GM18858 (cell line): ENCODE measurements at regions not wholly inside any gene's neighbourhood (a gene's known extent, or its start where the extent isn't known, plus 50 kb on each side); places are given as distances from the start of the nearest gene placed in this dataset.

ENCODE experiments used
- ATAC-seq: cut with Tn5 transposase; IDR thresholded peaks from one replicate; pipeline ENCODE4 v1.9.1; 2021; ENCODE audit not compliant: unreplicated experiment

DNA sequence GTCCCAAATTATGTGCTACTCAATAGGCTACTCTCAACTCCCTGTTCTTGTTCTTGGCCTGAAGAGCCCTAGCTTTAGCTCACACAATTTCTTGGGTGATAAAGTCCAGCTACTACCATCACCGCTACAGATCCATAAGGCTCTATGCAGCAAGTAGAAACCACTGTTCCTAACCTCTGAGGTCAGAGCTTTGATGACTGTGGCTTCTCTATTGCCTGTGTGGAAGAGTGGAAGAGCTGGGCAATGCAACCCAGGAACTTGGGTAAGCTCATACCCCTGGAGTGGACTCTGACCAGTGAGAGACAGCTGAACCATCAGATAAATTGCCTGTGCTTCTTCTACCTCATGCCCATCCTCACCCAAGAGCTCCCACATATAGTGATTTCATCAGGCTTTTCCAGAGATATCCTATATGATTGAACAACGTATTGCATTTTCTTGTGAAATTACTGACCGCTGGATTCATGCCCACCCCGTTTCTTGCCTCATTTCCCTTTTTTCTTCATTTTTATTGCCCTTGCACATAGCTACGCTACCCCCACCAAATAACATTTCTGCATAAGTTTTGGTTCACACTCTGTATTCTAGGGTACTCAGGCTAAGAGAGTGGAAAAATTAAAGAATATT is 172.3 kb upstream of the MBNL1 start:
- ATAC-seq, result no peak

- no peak for ATAC-seq
These were observed 171.6 kb upstream of the MBNL1 start for GRCh38 chr3:152097120-152097519.

GRCh38 chr3:152097770-152098169 is 171.0 kb upstream of the MBNL1 start:
- ATAC-seq, result no peak

DNA sequence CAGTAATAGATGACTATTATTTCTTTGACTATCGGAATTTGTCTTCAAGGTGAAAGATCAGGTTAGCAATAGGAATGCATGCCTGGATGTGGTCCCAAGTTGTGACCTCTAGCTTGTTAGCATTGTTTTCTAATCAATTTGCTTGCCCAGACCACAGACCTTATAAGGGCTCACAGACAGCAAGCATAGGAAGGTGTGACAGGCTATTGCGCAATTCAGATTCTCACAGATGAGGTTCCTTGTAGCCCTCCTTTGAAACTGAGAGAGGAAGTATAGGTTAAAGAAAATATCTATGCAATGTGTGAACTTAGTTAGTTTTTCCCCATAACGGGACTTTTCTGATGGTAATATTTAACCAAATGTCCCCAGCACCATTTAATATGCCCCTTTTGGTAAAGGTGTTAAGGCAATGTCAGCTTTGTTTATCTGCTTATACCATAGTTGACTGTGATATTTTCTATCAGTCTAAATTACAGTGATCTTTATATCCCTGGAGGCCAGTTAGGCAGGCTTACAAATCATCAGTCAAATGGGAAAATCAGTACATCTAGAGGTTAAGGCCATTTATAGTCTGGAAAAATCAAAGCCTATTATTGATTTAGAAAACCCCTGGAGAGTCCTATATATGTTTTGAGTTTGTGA is 168.1 kb upstream of the MBNL1 start:
- ATAC-seq, result peak; percentile 96

GRCh38 chr3:152102410-152102809 is 166.3 kb upstream of the MBNL1 start:
- no peak for ATAC-seq

GRCh38 chr3:152103257-152103656 is 165.5 kb upstream of the MBNL1 start:
- ATAC-seq, result no peak

GRCh38 chr3:152104847-152105415 is 163.8 kb upstream of the MBNL1 start:
- ATAC-seq, result no peak

DNA sequence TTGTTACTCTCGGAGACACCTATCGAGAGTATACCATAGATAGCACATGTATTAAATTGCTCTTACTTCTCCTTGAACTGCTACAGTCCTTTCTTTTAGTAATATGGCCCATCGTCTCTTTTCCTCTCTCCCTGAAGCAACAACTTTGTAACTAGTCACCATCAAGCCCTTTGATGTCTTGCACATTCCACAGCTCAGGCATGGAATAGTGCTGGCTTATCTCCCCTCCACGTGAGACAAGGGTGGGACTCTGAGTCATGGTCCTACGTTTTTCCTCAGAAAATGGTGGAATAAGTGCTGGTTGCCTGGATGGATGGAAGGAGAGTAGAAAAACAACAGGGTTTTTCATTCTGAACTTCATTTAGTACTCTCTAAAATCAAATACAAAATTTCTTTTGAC is 163.3 kb upstream of the MBNL1 start:
- ATAC-seq, result no peak

- no peak for ATAC-seq
These were observed 159.7 kb upstream of the MBNL1 start for GRCh38 chr3:152109038-152109437.

DNA sequence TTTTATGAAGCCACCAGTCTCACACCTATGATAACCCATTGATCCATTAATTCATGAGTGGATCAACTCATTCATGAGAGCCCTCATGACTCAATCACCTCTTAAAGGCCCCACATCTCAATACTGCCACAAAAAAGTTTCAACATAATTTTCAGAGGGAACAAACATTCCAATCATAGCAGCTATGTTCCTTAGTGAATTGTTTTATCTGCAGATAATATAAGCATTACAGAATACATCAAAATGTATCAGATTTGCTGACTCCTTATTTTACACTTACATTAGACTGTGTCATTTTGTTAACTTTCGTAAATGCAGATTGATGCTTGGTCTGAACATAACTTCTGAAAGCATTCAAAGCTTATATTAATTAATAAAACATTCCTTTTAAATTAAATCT is 155.3 kb upstream of the MBNL1 start:
- ATAC-seq, result no peak

- no peak for ATAC-seq
These were observed 154.6 kb upstream of the MBNL1 start for GRCh38 chr3:152113992-152114651.

- ATAC-seq, result no peak
These were observed 148.0 kb upstream of the MBNL1 start for GRCh38 chr3:152120601-152121269.

DNA sequence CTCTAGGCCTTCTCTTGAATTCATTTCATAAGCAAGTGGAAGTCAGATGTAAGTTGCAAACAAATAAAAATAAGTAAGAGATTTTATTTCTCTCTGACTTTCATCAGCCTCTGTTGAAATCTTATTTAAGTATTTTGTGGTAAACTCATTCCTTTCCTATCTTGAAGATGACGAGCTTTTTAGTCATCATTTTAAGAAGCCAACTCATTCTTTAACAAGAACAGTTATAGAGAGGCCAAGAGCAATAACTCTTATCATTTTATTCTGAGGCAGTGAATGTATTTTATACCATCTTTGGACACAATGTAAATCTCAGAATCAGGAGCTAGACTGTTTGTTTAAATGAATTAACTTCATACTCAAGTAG is 147.5 kb upstream of the MBNL1 start:
- no peak for ATAC-seq

DNA sequence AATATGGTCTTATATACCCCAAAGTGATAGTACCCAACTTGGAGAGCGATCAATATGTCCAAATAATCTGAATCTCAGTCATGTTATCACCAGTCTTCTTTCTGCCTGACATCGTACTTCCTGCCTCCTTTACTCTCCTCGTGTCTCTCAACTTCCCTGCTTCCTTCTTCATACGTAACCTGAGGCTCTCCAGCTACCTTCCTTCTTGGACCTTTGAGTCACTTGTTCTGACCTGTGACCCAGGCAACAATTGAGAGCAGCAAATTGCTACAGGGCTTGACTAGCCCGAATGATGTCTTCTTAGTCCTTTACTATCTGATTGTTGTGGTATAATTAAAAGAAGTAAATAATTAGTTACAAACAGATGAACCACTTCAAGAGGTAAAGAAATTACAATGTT is 145.9 kb upstream of the MBNL1 start:
- ATAC-seq, result no peak

DNA sequence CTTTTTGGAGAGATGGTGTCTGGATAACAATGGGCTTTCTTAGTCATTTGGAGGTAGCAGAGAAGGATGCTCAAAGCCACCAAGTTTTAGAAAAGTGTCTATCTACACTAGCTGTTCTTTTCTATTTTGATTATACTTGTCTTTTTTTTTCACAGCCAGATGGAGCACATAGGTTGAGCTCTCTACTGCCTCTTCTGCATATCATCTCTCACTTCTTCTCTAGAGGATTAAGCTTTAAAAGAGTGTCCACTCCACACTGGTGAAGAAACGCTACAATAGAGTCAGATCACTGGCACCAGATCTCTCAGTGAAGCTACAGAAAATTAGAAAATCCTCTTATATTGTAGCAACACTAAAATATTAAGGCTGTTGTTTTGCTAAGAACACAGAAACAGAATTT is 145.3 kb upstream of the MBNL1 start:
- no peak for ATAC-seq

DNA sequence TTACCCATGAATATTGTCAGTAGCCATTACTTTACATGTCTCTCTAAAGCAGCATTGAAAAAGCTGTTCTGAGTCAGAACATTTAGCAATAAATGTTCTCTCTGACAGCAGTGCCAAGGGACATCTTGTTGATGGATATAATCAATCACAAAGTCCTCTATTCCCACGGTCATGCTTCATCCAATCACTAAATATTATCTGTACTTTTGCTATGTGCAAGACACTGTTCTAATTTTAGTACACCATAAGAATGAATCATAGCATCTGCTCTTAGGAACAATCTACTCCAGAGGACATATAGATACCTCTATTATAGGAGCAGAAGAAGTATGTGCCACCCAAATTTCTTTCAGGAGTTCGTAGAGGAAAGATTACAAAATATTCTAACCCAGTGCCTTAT is 142.5 kb upstream of the MBNL1 start:
- ATAC-seq, result no peak

GRCh38 chr3:152127058-152127457 is 141.7 kb upstream of the MBNL1 start:
- peak; percentile 99 for ATAC-seq

DNA sequence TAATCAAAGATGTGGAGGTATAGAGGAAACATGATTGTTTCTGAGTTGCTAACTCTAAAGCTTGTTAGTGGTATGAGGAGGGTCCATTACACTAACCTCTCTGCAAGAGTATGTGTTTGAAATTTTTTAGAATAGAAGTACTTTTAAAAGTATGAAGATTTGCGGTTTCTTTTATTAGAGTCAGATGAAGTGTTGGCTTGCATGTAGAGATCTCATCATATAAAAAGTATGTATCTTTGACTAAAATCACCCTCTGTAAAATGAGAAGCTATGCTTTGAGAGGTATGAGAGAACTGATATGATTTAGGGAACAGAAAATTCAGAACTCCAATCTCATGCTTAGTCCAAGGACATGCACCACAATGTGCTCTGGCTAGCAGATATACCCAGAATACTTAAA is 140.4 kb upstream of the MBNL1 start:
- no peak for ATAC-seq

DNA sequence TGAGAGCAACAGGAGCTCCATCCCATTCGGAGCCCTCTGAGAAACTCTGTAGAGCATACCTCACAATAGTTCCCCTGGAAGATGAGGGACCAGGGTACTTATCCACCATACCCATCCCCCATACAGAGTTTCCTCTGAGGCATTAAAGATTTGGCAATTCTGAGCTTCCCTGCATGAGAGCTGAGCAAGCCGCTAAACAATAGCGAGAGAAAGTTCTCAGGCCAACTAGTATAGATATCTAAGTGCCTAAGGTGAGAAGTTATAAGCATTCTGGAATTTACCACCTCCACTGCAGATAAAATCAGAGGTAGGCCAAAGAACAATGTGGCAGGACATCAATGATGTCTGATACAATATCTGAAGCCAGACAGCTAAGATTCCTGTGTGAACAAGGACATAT is 129.1 kb upstream of the MBNL1 start:
- ATAC-seq, result no peak

DNA sequence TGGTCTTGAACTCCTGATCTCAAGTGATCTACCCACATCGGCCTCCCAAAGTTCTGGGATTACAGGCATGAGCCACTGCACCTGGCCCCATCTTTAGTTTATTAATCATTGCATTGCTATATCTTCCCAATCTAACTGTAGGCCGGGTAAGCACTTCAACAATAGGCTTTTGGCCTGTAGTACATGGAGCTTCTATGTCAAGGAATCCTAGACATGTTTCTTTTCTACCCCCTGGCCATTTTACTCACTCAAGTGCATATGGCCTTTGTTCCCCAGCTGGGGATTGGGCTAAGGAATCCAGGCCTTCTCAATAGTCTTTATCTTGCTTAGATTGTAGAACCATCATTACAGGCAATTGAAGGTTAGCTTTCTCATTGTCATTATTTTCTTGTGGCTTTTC is 122.3 kb upstream of the MBNL1 start:
- ATAC-seq, result no peak

DNA sequence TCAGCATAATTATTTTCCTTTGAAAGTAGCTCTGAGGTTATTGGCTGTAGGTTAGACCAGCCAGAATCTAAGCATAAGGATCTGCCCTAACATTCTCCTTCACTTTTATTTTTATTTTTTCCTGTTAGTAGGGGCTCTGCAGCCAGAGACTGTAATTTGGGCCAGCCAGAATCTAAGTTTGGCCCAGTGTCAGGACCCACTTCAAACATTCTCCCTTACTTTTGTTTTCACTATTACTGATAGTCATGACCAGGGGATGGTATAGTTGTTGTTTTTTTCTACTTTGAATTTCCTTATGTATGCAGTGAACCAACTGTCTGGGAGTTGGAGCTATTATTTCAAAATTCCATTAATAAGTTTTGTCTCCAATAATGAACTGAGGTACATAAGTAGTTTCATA is 121.0 kb upstream of the MBNL1 start:
- no peak for ATAC-seq

DNA sequence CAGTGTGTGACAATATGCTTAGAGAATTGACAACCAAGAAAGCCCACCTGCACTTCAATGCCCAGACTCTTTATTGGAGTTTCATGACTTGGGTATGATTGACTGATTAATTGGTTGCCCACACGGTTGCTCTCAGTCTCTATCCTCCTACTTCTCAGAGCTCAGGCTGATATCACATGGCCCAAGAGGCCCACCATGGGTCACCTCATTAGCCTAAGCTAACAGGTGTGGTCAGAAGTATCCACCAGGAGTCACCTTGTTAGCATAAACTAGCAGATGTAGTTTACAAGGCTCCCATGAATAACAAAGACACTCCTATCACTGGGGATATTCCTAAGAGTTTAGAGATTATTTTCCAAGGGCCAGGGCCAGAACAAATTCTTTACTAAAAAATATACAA is 120.2 kb upstream of the MBNL1 start:
- ATAC-seq, result no peak
